GM21447 (cell line): ENCODE measurements at regions not wholly inside any gene's neighbourhood (a gene's known extent, or its start where the extent isn't known, plus 50 kb on each side); places are given as distances from the start of the nearest gene placed in this dataset.

Experiments
- ATAC-seq: cut with Tn5 transposase; IDR thresholded peaks from one replicate; pipeline ENCODE4 v1.9.1; 2021; ENCODE audit not compliant: unreplicated experiment

DNA sequence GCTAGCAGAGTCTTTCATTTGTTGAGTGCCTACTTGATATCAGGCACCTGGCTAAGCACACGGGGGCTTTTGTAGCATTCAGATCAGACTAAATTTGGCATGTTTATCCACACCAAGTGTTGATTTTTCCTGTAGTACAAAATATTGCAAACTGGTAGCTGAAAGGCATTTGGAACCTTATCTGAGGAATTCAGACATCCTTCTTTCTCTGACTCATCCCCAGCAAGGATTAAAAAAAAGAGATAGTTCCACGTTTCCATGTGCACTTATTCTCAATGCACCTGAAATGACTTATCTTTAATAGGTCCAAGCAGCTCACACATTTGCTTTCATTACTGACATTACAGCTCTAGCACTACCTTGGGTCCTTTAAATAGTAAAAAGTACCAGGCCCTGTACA lies 786.0 kb upstream of the GRM7 start:
- no peak for ATAC-seq

DNA sequence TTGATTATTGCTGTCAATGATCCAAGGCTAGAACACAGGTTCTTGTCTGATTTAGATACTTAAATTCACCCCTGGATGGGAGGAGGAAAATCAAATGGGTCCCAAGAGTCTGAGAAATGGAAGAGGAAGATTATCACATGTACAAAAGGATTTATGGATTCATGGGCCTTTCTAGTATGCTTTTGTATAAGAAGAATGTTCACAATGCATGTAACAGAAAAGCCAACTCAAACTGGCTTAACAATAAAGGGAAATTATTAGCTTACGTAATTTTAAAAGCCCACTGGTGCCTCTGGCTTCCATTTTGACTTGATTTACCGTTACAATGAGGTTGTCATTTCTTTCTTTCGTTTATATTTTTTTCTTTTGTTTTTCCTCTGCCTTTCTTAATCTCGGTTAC lies 782.5 kb upstream of the GRM7 start:
- ATAC-seq: no peak

DNA sequence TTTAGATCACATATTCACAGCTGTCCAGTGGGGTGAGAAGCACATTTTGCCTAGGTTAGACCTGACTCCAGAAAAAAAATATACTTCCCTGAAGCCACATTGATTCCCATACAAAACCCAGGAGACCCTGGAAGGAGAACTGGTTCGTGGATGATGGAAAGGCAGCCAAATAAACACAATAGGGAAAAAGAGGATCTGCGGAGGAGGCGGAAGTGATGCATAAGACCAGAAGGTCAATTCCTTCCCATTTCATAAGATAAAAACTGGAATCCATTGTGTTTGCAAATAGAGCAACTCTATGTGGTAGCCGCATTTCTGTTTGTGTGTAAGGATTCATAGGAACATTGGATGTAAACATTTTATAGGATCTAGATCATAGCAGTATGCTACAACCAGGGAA lies 781.9 kb upstream of the GRM7 start:
- no peak for ATAC-seq

DNA sequence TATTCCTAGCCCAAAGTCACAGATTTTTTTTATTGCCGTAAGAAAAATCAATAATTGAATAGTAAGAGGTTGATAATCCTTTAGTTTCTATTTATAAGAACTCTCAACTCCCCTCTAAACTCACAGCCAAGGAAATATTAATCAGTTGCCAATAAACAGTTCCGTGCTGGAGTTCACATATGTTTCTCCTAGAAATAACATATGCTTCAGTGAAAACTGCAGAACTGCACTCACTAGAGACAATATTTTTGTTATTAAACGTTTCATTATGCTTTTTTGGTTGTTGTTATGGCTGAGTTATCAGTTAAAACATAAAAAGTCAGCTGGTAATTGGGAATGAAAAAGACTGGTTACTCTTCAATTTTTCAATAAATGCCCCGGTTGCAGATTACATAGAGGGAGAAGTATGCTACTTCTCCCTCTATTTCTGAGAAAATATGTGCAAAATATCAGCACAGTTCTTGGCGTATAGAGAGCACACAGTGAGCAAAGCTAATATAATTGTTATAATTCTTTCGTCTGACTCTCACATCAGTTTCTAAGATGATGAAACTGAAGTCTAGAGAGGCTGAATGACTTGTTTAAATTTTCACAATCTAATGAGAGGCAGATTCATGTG lies 781.2 kb upstream of the GRM7 start:
- no peak for ATAC-seq

DNA sequence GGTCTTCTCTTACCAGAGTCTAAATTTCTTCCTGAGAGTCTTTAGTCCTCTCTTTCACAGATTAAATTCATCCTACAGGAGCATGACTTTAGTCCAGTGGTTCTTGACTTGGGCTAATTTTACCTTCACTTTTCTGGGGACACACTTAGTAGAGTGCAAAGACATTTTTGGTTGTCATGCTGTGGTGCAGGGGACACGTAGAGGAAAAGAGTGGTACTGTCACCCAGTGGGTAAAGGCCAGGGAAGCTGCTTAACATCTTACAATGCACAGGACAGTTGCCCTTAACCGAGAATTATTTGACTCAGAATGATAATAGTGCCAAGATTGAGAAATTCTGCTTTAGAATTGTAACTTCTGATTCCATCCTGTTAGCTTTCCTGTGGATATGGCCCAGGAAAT lies 772.5 kb upstream of the GRM7 start:
- no peak for ATAC-seq

DNA sequence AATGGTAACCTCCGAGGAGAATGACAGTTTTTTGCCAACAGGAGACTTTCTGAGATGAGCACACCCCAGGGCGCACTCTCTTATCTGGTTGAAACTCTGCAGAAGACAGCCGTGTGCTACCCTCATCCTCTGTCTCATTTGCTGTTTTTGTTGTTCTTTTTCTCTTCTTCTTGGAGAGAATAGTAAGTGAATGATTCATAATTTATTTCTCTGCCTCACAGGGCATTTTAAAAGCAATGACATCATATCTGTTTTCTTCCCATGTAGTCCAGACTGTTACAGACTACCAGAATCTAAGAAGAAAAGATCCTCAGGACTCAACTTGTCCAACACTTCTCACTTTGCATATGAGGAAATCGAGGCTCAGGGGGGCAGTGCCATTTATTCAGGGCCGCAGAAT lies 771.1 kb upstream of the GRM7 start:
- no peak for ATAC-seq

DNA sequence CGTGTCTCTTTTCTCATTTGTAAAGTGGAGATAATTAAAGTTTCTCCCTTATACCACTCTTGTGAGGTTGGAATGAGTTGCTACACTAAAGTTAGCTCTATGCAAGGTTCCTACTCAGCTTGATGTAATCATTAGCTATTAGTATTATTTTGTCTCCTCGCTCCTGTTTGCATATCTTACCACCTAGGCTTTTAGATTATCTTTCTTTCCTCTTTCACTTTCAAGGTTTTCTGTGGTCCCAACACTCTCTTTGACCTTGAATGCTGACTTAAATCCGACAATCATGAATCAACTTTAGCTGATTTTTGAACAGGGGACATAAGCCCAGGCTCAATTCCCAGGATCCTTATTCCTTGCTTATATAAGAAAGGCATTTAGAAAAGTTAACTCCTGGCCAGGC lies 769.7 kb upstream of the GRM7 start:
- ATAC-seq: no peak

DNA sequence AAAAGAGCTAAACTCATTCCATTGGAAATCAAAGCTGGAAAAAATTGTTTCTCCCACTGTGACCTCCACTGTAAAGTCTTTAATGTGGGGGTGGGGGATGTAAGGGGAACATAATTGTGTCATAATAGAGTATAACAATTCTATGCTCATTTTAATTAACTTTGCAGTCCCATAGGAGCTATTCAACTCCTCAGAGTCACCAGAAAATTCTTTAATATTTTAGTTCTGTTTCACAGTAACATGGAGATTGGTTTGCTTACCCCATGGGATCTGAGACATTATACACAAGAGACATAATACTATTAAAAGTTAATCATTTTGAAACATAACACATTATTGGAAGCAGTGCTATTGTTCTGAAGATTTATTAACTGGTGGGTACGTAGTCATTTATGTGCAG lies 765.9 kb upstream of the GRM7 start:
- no peak for ATAC-seq

DNA sequence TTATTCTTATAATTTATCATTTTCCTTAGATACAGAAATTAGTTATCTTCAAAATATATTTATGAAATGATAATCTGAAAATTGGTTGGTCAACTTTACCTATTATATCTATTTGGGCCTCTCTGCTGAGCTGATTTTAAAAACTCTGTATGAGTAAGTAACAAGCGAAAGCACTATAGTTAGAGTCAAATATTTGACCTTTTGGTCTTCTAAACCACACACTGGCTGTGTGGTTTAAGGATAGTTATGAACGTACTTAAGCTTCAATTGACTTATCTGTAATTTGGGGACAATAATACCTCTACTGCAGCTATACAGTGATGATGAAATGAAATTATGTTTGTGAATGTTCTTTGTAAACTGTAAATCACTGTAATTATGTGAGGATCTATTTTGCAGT lies 763.9 kb upstream of the GRM7 start:
- no peak for ATAC-seq

DNA sequence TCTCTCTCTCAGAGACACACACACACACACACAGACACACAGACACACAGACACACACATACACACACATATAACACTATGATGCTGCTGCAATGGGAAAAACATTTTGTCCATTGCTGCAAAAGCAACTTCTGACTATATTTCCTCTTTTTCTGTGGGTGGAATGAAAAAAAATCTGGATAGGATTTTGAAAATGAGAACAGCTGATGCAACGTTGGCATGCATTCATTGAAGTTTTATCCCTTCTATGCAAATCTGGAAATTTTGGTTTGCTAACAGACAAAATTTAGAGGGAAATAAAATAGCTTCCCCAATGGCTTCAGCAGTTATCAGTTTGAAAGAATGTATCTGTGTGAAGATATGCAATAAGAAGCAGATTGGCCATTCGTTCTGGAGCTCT lies 763.4 kb upstream of the GRM7 start:
- ATAC-seq: no peak

DNA sequence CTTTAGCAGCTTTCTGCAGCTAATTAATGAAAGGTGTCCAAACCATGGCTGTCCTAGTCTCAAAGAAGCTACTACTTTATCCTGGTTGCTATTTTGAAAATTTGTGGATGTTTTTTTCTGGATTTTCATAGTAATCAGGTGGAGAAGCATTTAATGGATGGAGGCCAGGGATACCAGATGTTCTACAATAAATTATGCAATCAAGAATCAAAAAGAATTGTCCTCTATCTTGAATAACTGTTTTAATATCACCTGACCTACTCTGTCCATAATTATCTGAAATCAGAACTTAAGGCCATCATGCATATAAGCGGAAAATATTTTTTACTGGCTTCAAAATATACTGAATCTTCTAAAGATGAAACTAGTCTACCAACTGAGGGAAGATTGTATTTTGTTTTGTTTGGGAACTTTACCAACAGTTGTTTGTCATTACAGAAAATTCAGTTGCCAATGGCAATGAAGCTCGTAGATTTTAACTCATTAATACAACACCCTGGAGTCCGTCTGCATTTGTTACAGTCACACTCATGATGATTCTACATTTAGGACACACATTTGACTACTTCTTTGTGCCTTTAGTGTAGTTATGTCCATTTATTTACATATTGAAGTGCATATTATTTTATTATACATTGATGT lies 762.3 kb upstream of the GRM7 start:
- ATAC-seq: no peak

DNA sequence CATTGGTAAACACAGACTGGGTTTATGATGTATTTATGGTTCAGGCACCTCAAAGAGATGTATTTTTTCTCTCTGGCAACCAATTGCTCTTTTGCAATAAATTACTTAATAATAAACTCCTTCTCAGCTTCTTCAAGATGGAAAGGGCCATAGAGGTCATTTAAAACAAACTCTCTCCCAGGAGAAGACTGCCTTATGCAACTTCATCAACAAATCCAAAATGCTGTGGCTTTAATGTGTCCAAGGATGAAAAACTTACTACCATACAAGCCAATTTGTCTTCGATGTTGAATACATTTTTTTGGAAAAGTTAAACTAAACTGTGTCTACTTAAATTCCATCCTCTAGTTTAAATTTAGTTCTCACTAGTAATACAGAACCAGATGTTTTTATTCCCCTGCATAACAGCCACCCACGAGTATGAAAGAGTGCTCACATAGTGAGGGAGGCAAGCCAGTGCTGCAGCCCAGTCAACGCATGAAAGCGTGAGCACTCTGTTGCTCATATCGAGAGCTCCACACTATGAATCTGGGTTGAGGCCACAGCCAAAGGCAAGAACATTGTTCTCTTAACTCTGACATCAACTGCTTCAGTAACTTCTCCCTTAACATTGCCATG lies 761.3 kb upstream of the GRM7 start:
- no peak for ATAC-seq

DNA sequence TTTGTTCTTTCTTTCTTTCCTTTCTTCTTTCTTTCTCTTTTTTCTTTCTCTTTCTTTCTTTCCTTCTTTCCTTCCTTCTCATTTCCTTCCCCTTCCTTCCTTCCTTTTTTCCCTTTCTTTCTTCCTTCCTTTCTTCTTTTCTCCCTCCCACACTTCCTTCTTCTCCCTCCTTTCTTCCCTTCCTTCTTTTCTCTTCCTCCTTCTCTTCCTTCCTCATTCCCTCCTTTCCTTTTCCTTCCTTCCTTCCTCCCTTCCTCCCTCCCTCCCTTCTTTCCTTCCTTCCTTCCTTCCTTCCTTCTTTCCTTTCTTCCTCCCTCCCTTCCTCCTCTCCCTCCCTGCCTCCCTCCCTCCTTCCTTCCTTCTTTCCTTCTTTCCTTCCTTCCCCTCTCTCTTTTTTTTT lies 755.7 kb upstream of the GRM7 start:
- no peak for ATAC-seq

DNA sequence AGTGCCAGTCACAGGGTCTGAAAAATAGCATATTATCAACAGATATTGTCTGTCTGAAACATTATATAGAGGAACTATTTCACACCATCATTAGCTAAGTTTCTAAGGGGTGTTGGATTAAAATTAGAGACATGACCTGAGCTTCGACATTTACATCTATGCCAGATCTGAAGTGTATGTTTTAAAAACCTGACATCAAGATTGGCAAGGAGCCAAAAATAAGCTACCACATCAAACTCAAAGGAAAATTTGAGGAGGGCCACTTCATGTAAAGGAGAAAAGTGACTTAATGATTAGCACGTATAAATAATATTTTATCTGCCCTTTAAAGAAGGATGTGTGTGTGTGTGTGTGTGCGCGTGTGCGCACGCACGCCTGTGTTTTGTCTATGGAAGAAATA lies 752.0 kb upstream of the GRM7 start:
- ATAC-seq: no peak

DNA sequence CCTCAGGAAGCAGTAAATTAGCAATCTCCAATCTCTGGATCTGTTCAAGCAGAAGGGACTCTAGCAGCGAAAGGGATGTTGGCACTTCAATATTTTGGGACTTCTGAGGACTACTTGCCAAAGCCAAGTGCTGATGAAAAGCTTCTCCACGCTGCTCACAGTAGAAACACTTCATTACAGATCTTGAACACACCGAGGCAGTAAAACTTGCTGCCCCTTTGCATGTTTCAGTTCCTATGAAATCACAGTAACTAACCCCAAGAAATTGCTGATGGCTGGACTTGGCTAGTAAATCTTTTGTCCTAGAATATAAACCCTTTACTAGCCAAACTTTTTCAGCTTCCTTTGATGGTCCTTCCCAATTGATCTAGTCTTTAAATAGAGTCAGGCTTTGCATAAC lies 750.5 kb upstream of the GRM7 start:
- ATAC-seq: no peak

DNA sequence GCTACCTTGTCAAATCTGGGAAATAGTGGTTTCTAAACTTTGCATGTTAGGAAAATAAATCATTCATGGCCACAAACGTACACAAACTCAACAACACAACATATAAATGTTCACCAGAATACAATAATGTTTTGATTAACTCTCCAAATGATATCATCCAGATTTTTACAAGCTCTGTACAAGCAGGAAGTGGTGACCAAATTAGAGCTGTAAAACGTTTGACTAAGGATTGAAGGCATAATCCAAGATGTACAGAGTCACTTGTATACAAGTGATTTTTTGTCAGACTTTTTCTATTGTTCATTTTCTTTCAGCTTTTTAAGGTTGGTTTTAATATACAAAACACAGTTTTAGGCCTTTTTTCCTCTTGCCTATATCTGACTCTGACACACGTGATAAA lies 748.4 kb upstream of the GRM7 start:
- no peak for ATAC-seq

DNA sequence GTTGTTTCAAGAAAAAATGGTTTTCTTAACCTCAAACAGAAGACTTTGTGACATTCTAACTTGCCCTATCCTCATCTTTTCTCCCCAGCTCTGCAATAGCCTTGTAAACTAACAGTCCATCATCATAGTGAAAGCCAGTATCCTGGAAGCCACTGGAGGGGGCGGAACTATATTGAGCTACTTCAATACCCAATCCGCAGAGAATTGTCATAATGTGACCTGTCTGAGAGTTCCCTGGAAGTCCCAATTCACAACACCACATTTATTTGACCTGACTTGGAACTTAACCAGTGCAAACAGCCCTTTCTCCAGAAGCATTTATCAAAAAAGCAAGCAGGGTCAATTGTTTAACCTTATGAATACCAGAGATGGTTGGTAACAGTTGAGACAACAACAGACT lies 747.6 kb upstream of the GRM7 start:
- no peak for ATAC-seq

DNA sequence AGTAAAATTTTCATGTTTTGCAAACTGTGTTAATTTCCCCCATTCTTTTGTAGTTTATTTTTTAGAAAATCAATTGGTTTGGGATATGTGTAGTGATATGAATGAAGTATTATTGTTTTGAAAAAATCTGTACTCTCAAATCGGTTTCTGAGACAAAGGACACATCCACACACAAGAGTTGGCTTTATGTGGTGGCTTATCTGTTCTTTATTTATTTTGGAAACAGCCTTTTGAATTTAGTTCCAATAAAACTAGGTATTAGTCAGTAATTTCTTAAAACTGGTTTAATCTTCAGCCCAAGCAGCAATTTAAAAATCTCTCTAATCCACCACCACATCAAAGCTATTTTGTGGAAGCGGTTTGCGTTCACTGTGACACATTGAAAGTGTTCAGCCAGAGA lies 741.5 kb upstream of the GRM7 start:
- no peak for ATAC-seq

DNA sequence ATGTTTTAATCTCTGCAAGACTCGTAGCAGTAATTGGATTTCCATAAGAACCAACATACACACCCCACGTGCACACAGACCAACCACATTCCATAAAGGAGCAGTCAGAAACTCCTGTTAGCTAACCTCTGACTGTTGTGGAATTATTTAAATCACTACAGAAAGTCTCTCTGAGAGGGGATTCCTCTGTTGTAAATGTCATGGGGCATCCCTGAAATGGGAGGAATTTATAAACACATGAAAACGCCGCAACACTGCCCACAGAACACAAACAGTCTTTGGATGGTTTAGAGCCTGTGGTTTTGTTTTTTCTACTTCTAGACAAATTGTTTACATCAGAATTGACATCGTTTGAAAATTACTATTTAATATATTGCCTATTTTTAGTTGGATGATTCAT lies 740.1 kb upstream of the GRM7 start:
- no peak for ATAC-seq

DNA sequence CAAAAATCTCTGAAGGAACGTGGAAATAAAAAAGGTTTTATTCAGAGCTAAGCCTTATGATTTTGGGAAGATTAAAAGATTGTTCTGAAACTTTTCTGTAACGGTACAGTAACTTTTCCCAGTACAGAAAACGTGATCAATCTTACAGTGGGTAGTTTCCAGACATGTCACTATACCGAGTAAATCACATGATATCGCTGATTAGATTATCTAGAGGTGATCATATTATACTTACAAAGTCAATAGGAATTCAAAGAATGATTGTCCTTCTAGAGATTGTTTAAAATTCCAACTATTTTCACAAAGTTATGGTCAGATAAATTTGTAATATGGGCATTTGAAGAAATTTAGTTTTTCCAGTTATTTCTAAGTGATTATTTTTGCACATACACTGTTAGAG lies 736.0 kb upstream of the GRM7 start:
- ATAC-seq: no peak

DNA sequence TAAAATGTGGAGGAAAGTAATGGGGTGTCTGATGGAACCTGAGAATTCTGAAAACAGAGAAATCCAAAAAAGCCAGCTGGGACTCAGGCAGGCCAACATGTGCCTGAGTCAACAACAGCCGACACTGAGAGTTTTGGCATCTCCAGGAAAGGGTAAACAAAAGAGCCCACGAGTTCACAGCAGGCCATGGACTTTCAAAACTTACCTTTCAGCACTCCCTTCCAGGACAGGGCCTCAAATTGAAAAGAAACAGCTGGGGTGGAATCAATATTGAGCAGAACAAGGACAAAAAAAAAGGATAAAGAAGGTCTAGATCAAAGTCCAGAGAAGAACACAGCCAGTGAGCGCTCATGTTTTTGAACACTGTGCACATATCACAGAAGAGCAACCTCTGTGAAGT lies 735.4 kb upstream of the GRM7 start:
- ATAC-seq: no peak

DNA sequence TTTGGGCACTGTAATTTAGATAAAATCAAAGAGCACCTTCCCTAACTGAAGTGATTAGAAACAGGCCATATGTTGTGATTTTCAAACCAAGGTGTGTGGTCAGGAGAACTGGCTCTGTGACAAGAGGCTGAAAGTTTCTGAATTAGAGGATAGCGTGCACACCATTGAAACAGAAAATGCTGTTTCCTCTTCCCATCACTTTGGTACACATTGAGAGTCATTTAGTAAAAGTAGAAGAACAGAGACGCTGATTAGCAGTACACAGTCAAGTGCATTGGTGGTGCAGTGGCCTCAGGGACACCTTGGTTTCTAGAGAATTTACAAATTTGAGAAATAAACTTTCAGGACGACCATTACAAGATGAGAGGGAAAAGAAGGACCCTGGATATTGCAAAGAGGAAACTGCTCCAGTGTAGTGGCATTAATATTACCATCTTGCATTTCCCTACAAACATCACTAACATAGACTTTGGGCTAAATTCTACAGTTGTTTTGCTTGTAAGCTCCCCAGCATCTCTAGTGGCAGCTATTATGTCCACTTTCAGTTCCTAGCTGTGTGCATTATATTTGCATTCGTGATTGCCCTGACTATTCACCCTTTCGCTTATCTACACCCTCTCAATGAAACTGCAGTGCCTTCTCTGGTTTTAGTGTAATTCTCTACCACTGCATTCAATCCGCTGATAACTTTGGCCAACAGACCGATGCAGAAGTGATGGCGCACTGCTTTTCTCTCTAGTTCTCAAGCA lies 728.1 kb upstream of the GRM7 start:
- no peak for ATAC-seq
